Body of pancreas (tissue), 4 donors: ENCODE measurements at regions not wholly inside any gene's neighbourhood (a gene's known extent, or its start where the extent isn't known, plus 50 kb on each side); places are given as distances from the start of the nearest gene placed in this dataset.

ENCODE experiments used
- ATAC-seq: fragments of 150-250 bp; one replicate; pipeline ENCODE4 v1.9.1; 2016
- DNase-seq, 4 donors: peaks; one replicate each; pipeline ENCODE4 v3.0.0-alpha.2; 2019
- H3K27ac ChIP-seq, 4 donors: fragments of 200-600 bp; sonication (generic); 1 replicate in 3 of 4; 2 replicates in 1 of 4; pipeline versions ENCODE4 v1.5.1 to v1.6.1; 2016 to 2019; ENCODE audit warnings: mild to moderate bottlenecking in 1 of 4, mixed read lengths in 1 of 4, moderate library complexity in 1 of 4
- H3K27me3 ChIP-seq, 2 donors: fragments of 200-600 bp; sonication (generic); one replicate each; pipeline ENCODE4 v1.6.0; 2016; ENCODE audit warnings: mild to moderate bottlenecking in 1 of 2
- H3K36me3 ChIP-seq, 2 donors: fragments of 200-600 bp; sonication (generic); replicated peaks in 1 of 2; 2 replicates each; pipeline ENCODE4 v1.5.1; 2016; ENCODE audit warnings: low read depth in 2 of 2; ENCODE audit not compliant: insufficient read depth in 1 of 2
- H3K4me1 ChIP-seq: fragments of 200-600 bp; sonication (generic); one replicate; pipeline ENCODE4 v1.6.0; 2016
- H3K4me3 ChIP-seq, 2 donors: fragments of 200-600 bp; sonication (generic); 1 replicate in 1 of 2; 2 replicates in 1 of 2; pipeline ENCODE4 v1.5.1; 2016 to 2019
- H3K9me3 ChIP-seq, 3 donors: fragments of 200-600 bp; sonication (generic); 1 replicate in 2 of 3; 2 replicates in 1 of 3; pipeline ENCODE4 v1.5.1; 2016
- POLR2A ChIP-seq, 3 donors: fragments of 450-650 bp; IDR thresholded peaks; one replicate each; pipeline ENCODE4 v1.6.1; 2016; ENCODE audit warnings: antibody characterized with exemption in 3 of 3, mild to moderate bottlenecking in 2 of 3
- WGBS, 2 donors: methylation state at CpG; one replicate each; pipeline ENCODE4 v1.1.5; 2017; 5-methylcytosine and 5-hydroxymethylcytosine counted together
- intact Hi-C: fragments of 100-400 bp; cut with DNase I; formaldehyde crosslinking; loops from one replicate; pipeline ENCODE4 v1.15.1; 2023
- TF ChIP-seq, protein P1 (sequence below), 7 experiments: fragments of 450-650 bp in 4 of 7; fragments of 200-600 bp in 3 of 7; sonication (generic) in 3 of 7; IDR thresholded peaks; one replicate each; pipeline ENCODE4 v1.5.1; 2016 to 2019; ENCODE audit warnings: antibody characterized with exemption in 7 of 7

DNA sequence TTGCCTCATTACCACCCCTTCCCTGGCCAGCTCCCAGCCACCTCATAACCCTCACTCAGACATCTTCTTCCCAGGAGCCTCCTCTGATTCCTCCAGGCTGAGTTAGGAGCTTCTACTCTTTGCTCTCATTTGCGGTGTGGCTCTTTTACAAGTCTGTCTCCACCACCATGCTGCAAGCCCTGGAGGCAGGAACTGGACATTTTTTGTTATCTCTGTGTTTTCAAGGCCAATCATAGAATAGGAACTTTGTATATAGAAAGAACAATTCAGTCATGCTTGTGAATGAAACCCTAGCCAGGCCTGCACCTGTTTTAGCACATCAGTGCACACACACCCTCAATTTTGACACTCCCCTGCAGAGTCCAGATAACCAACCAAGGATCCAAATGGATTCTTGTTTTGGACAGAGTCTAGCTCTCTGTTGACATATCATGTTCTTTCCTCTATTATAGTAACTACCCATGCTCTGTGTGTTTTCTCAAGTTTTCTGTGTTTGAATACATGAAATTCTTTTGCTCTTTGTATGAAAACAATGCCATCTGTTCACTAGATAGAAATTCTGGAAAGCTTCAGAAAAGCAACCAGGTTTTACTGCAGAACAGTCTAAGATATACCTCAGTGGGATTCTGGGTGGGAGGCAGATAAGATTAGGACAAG is 60.9 kb upstream of the ZNF648 start:
- Histone ChIP-seq H3K9me3 (no peaks in the 10 kb centered on the region), H3K4me1 (peaks cover 38% of the 10 kb centered on the region), H3K27me3 (no peaks in the 10 kb centered on the region), H3K4me3 (no peak overlapping the region), H3K36me3 (no peaks in the 10 kb centered on the region), H3K27ac (peak overlapping the region in 3 of 4 donors; percentile 36 to 73 (median 59))
- no peak for DNase-seq
- intact Hi-C loops, result no loop called here
- TF ChIP-seq POLR2A (IDR thresholded peaks at IDR 0.05), result no peak
- TF ChIP-seq, protein P1, sequence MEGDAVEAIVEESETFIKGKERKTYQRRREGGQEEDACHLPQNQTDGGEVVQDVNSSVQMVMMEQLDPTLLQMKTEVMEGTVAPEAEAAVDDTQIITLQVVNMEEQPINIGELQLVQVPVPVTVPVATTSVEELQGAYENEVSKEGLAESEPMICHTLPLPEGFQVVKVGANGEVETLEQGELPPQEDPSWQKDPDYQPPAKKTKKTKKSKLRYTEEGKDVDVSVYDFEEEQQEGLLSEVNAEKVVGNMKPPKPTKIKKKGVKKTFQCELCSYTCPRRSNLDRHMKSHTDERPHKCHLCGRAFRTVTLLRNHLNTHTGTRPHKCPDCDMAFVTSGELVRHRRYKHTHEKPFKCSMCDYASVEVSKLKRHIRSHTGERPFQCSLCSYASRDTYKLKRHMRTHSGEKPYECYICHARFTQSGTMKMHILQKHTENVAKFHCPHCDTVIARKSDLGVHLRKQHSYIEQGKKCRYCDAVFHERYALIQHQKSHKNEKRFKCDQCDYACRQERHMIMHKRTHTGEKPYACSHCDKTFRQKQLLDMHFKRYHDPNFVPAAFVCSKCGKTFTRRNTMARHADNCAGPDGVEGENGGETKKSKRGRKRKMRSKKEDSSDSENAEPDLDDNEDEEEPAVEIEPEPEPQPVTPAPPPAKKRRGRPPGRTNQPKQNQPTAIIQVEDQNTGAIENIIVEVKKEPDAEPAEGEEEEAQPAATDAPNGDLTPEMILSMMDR (IDR thresholded peaks at IDR 0.05), result no peak
- no peak for ATAC-seq
- 42 to 77% methylated on average over 1 of the region's 1 CpG for WGBS, 2 donors

DNA sequence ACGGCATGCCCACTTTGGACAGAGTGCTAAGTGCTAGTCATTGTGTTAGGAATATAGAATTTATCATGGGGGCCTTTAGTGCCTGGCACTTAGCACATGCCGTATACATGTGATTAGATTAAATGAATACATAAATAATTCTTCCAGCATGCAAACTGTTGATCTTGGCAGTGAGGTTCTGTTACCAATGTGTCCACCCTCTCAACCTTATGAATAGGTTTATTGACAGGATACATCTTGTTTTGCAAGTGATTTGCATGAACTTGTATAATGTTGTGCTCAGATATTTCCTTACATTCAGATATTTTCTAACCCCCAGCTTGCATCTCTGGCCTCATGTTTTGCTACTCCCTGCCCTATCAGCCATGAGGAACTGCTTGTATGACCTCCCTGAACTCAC is 60.3 kb upstream of the ZNF648 start:
- DNase-seq, result no peak
- WGBS, 2 donors, result 46 to 61% methylated on average over 2 of the region's 2 CpGs
- peak overlapping the region; percentile 47 to 76 (median 72) for H3K27ac ChIP-seq

DNA sequence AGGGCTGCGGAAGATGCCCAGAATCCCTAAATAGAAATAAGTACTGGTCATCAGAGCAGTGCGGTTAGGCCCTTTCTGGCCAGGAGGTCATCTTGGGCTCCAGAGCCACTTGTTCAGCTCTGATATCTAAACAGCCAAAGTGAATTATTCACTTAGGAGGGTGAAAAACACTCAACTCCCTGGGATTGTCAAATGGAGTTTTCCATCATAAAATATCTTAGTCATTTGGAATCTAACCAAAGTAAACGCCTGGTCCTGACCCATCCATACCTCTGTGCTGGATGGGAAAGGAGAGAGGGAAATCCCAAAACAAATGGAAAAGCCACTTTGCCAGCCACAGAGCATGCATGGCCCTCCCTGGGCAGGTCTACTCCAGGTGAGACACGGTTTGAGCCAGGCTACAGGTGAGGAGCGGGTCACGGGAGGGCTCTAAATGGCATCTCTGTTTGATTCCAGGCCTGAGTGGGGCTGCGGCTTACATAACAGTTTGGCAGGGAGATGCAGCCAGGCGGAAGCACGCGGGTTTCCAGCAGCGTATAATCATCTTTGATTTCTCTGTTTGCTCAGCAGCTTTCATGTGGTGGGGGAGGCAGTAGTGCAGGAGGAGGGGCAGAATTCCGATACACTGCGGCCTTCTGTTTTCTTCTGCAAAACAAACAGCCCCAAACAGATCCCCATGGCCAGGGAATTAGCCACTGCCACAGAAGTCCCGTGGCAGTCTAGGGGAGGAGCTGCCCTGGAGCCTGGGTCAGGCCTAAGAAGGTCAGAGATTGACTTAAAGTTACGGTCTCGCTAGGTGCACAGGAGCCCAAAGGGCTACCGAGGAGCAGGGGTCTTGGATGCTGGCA is 59.1 kb upstream of the ZNF648 start:
- peak overlapping the region; percentile 47 to 76 (median 72) for H3K27ac ChIP-seq
- H3K9me3 ChIP-seq, result no peaks in the 10 kb centered on the region
- ATAC-seq (peak; percentile 92), DNase-seq (peak; percentile 69 to 86 (median 80))
- no peak overlapping the region for H3K4me3 ChIP-seq
- intact Hi-C loops, result no loop called here
- no peaks in the 10 kb centered on the region for H3K27me3 ChIP-seq
- 23 to 32% methylated on average over 9 to 17 of the region's 17 CpGs for WGBS, 2 donors
- H3K4me1 ChIP-seq, result peaks cover 33% of the 10 kb centered on the region
- no peaks in the 10 kb centered on the region for H3K36me3 ChIP-seq
- TF ChIP-seq POLR2A (IDR thresholded peaks at IDR 0.05), result no peak
- TF ChIP-seq, protein P1 (IDR thresholded peaks at IDR 0.05), result peak in 1 of 7 experiments; percentile 6

More for the DNA sequence above, 60.3 kb upstream of the ZNF648 start:
- Histone ChIP-seq H3K36me3 (no peaks in the 10 kb centered on the region), H3K9me3 (no peaks in the 10 kb centered on the region), H3K27me3 (no peaks in the 10 kb centered on the region), H3K4me3 (no peak overlapping the region), H3K4me1 (peaks cover 38% of the 10 kb centered on the region)
- intact Hi-C loops, result no loop called here
- no peak for TF ChIP-seq POLR2A (IDR thresholded peaks at IDR 0.05)
- TF ChIP-seq, protein P1 (IDR thresholded peaks at IDR 0.05), result no peak
- no peak for ATAC-seq

DNA sequence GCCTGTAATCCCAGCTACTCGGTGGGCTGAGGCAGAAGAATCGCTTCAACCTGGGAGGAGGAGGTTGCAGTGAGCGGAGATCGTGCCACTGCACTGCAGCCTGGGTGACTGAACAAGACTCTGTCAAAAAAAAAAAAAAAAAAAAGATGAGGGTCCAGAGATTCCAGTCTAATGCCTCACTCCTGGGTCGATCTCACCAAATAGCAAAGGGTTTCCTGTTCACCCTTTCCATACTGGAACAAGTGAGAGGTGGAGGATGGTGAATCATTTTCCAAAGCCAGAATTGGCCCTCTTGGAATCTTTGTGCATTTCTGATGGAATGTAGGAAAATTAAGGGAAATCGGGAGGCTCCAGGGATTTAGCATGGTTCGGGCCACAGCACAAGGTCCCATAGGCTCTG is 58.1 kb upstream of the ZNF648 start:
- Histone ChIP-seq H3K9me3 (no peaks in the 10 kb centered on the region), H3K4me3 (no peak overlapping the region), H3K27me3 (no peaks in the 10 kb centered on the region), H3K36me3 (no peaks in the 10 kb centered on the region), H3K27ac (peak overlapping the region in 3 of 4 donors; percentile 71 to 76 (median 73)), H3K4me1 (peaks cover 33% of the 10 kb centered on the region)
- ATAC-seq, result no peak
- DNase-seq, result no peak
- intact Hi-C loops, result no loop called here
- no peak for TF ChIP-seq POLR2A (IDR thresholded peaks at IDR 0.05)
- TF ChIP-seq, protein P1 (IDR thresholded peaks at IDR 0.05), result no peak
- 70 to 78% methylated on average over 7 of the region's 7 CpGs for WGBS, 2 donors
